H9 (cell line): ENCODE measurements at regions not wholly inside any gene's neighbourhood (a gene's known extent, or its start where the extent isn't known, plus 50 kb on each side); places are given as distances from the start of the nearest gene placed in this dataset.

Experiments
- DNase-seq: peaks from one replicate; pipeline ENCODE4 v3.0.0-alpha.2; 2017
- H2AFZ ChIP-seq: one replicate; pipeline ENCODE4 v1.6.1; 2013; ENCODE audit warnings: mild to moderate bottlenecking, low read length, control low read depth, moderate library complexity
- H2AK5ac ChIP-seq: 2 replicates; pipeline ENCODE4 v1.6.1; 2013; ENCODE audit warnings: low read length, control low read depth, mixed read lengths; ENCODE audit not compliant: insufficient read length
- H2BK120ac ChIP-seq: one replicate; pipeline ENCODE4 v1.6.1; 2013; ENCODE audit warnings: low read depth, mild to moderate bottlenecking, low read length, control low read depth, inconsistent platforms; ENCODE audit not compliant: poor library complexity, severe bottlenecking
- H2BK12ac ChIP-seq: 2 replicates; pipeline ENCODE4 v1.6.1; 2013; ENCODE audit warnings: low read length, control low read depth, mixed read lengths, low read depth; ENCODE audit not compliant: insufficient read length
- H2BK15ac ChIP-seq: 2 replicates; pipeline ENCODE4 v1.6.1; 2013; ENCODE audit warnings: low read depth, low read length, control low read depth
- H2BK20ac ChIP-seq: one replicate; pipeline ENCODE4 v1.6.1; 2013; ENCODE audit warnings: low read depth, mild to moderate bottlenecking, low read length, control low read depth, inconsistent platforms; ENCODE audit not compliant: poor library complexity, severe bottlenecking
- H2BK5ac ChIP-seq: 2 replicates; pipeline ENCODE4 v1.6.1; 2013; ENCODE audit warnings: low read length, control low read depth, mixed read lengths; ENCODE audit not compliant: insufficient read length
- H3K14ac ChIP-seq: 2 replicates; pipeline ENCODE4 v1.6.1; 2013; ENCODE audit warnings: low read length, control low read depth; ENCODE audit not compliant: insufficient read depth
- H3K18ac ChIP-seq: 2 replicates; pipeline ENCODE4 v1.6.1; 2013; ENCODE audit warnings: low read depth, mild to moderate bottlenecking, mixed read lengths, low read length, control low read depth; ENCODE audit not compliant: insufficient read length
- H3K23ac ChIP-seq: 2 replicates; pipeline ENCODE4 v1.6.1; 2013; ENCODE audit warnings: low read length, control low read depth, mixed read lengths, low read depth; ENCODE audit not compliant: insufficient read length
- H3K23me2 ChIP-seq: 2 replicates; pipeline ENCODE4 v1.6.1; 2013; ENCODE audit warnings: low read depth, mild to moderate bottlenecking, mixed read lengths, low read length, control low read depth; ENCODE audit not compliant: insufficient read length, poor library complexity, severe bottlenecking
- H3K27ac ChIP-seq: 2 replicates; pipeline ENCODE4 v1.5.1; 2013; ENCODE audit warnings: low read length, control low read depth, mixed read lengths, low read depth; ENCODE audit not compliant: insufficient read length
- H3K27me3 ChIP-seq: 2 replicates; pipeline ENCODE4 v1.6.1; 2013; ENCODE audit warnings: low read length, control low read depth, inconsistent platforms; ENCODE audit not compliant: insufficient read depth
- H3K4ac ChIP-seq: 2 replicates; pipeline ENCODE4 v1.6.1; 2013; ENCODE audit warnings: low read depth, mild to moderate bottlenecking, control low read depth, inconsistent platforms, low read length, moderate library complexity
- H3K4me1 ChIP-seq: 2 replicates; pipeline ENCODE4 v1.6.1; 2013; ENCODE audit warnings: low read length, control low read depth, inconsistent platforms; ENCODE audit not compliant: insufficient read depth
- H3K4me2 ChIP-seq: 2 replicates; pipeline ENCODE4 v1.6.1; 2013; ENCODE audit warnings: low read length, control low read depth, mixed read lengths; ENCODE audit not compliant: insufficient read length, insufficient read depth
- H3K56ac ChIP-seq: 2 replicates; pipeline ENCODE4 v1.6.1; 2013; ENCODE audit warnings: low read depth, mild to moderate bottlenecking, mixed read lengths, low read length, control low read depth; ENCODE audit not compliant: insufficient read length
- H3K79me1 ChIP-seq: 2 replicates; pipeline ENCODE4 v1.6.1; 2013; ENCODE audit warnings: low read depth, mild to moderate bottlenecking, moderate library complexity, low read length, control low read depth, inconsistent platforms; ENCODE audit not compliant: insufficient read depth, poor library complexity, severe bottlenecking
- H3K79me2 ChIP-seq: 2 replicates; pipeline ENCODE4 v1.6.1; 2013; ENCODE audit warnings: low read length, control low read depth, inconsistent platforms; ENCODE audit not compliant: insufficient read depth
- H3K9ac ChIP-seq: 2 replicates; pipeline ENCODE4 v1.6.1; 2013; ENCODE audit warnings: low read length, control low read depth, mixed read lengths; ENCODE audit not compliant: insufficient read length; ENCODE audit errors: extremely low read depth
- H3K9me3 ChIP-seq: one replicate; pipeline ENCODE4 v1.6.1; 2013; ENCODE audit warnings: low read depth, low read length, inconsistent platforms; ENCODE audit not compliant: control insufficient read depth
- H3T11ph ChIP-seq: one replicate; pipeline ENCODE4 v1.6.1; 2013; ENCODE audit warnings: mild to moderate bottlenecking, low read length, control low read depth, inconsistent platforms
- H4K20me1 ChIP-seq: one replicate; pipeline ENCODE4 v1.6.1; 2013; ENCODE audit not compliant: control insufficient read depth, insufficient read length, insufficient read depth
- H4K5ac ChIP-seq: 2 replicates; pipeline ENCODE4 v1.6.1; 2013; ENCODE audit warnings: low read depth, mild to moderate bottlenecking, mixed read lengths, low read length, control low read depth; ENCODE audit not compliant: insufficient read length
- H4K8ac ChIP-seq: replicated peaks from 2 replicates; pipeline ENCODE4 v1.6.1; 2013; ENCODE audit warnings: low read length, control low read depth, mixed read lengths, low read depth; ENCODE audit not compliant: insufficient read length
- H4K91ac ChIP-seq: 2 replicates; pipeline ENCODE4 v1.6.1; 2013; ENCODE audit warnings: low read depth, mild to moderate bottlenecking, moderate library complexity, mixed read lengths, low read length, control low read depth; ENCODE audit not compliant: insufficient read length
- H3K27ac Mint-ChIP-seq, 3 experiments: 2 replicates in 2 of 3; 3 replicates in 1 of 3; pipeline ENCODE4 v1.8.0; 2020 to 2021; ENCODE audit warnings: mixed read lengths in 3 of 3, mild to moderate bottlenecking in 1 of 3, moderate library complexity in 1 of 3
- H3K27me3 Mint-ChIP-seq: 2 replicates; pipeline ENCODE4 v1.8.0; 2021; ENCODE audit warnings: low read depth, mild to moderate bottlenecking, moderate library complexity, mixed read lengths
- H3K36me3 Mint-ChIP-seq, 3 experiments: 2 replicates in 2 of 3; 3 replicates in 1 of 3; pipeline ENCODE4 v1.8.0; 2020 to 2021; ENCODE audit warnings: low read depth in 3 of 3, mixed read lengths in 3 of 3; ENCODE audit not compliant: insufficient read depth in 1 of 3
- H3K4me1 Mint-ChIP-seq, 2 experiments: 2 replicates each; pipeline ENCODE4 v1.8.0; 2020; ENCODE audit warnings: mixed read lengths in 2 of 2
- H3K4me3 Mint-ChIP-seq, 2 experiments: 2 replicates in 1 of 2; 3 replicates in 1 of 2; pipeline ENCODE4 v1.8.0; 2020 to 2021; ENCODE audit warnings: mild to moderate bottlenecking in 2 of 2, mixed read lengths in 2 of 2, moderate library complexity in 1 of 2
- H3K9me3 Mint-ChIP-seq, 2 experiments: 2 replicates in 1 of 2; 3 replicates in 1 of 2; pipeline ENCODE4 v1.8.0; 2020; ENCODE audit warnings: mild to moderate bottlenecking in 2 of 2, mixed read lengths in 2 of 2, moderate library complexity in 1 of 2
- CTCF ChIP-seq: fragments of 200-600 bp; sonication (generic); conservative IDR thresholded peaks from 3 replicates; pipeline ENCODE4 v1.8.0; 2021; ENCODE audit warnings: antibody characterized with exemption, mild to moderate bottlenecking
- WGBS: extraction: QIAGEN DNeasy Blood & Tissue Kit; methylation state at CpG from one replicate; pipeline ENCODE4 v1.1.7; 2013; ENCODE audit warnings: missing lambda C conversion rate, low lambda C conversion rate, mixed read lengths; ENCODE audit not compliant: insufficient read length; ENCODE audit errors: extremely low coverage; 5-methylcytosine and 5-hydroxymethylcytosine counted together

GRCh38 chr5:112555197-112555596 lies 136.1 kb upstream of the EPB41L4A start:
- Histone ChIP-seq H2AK5ac (no peak overlapping the region), H4K20me1 (no peaks in the 10 kb centered on the region)
- H3K4me1 Mint-ChIP-seq = no peaks in the 10 kb centered on the region

More at GRCh38 chr5:112555197-112555596, 136.1 kb upstream of the EPB41L4A start:
- no peak overlapping the region for H4K91ac ChIP-seq
- Mint-ChIP-seq H3K36me3 (no peaks in the 10 kb centered on the region), H3K9me3 (peaks cover 0 to 2% of the 10 kb centered on the region in 2 experiments; a peak in 1 of 5 replicates), H3K27ac (no peak overlapping the region), H3K27me3 (no peaks in the 10 kb centered on the region; the same call in 1 of the 2 replicates), H3K4me3 (no peak overlapping the region)
- H3K4ac ChIP-seq = no peak overlapping the region
- no peaks in the 10 kb centered on the region for H3K79me2 ChIP-seq
- H3K27me3 ChIP-seq = no peaks in the 10 kb centered on the region
- no peak overlapping the region for H2BK5ac ChIP-seq
- no peak overlapping the region for H2AFZ ChIP-seq
- no peaks in the 10 kb centered on the region for H3K9me3 ChIP-seq
- no peak overlapping the region for H2BK12ac ChIP-seq
- no peak overlapping the region for H3T11ph ChIP-seq
- H2BK20ac ChIP-seq = no peak overlapping the region
- no peaks in the 10 kb centered on the region for H3K23me2 ChIP-seq
- H3K23ac ChIP-seq = no peak overlapping the region
- no peak overlapping the region for H3K9ac ChIP-seq
- no peak overlapping the region for H4K8ac ChIP-seq
- H3K14ac ChIP-seq = no peak overlapping the region
- WGBS = no CpG with 5 or more reads among the region's 2 CpGs
- no peak overlapping the region for H3K4me2 ChIP-seq
- no peak overlapping the region for H4K5ac ChIP-seq
- H2BK15ac ChIP-seq = no peak overlapping the region
- no peak for TF ChIP-seq CTCF
- no peak overlapping the region for H3K56ac ChIP-seq
- no peak overlapping the region for H3K18ac ChIP-seq
- no peak overlapping the region for H3K27ac ChIP-seq
- H2BK120ac ChIP-seq = no peak overlapping the region
- H3K4me1 ChIP-seq = no peaks in the 10 kb centered on the region
- H3K79me1 ChIP-seq = no peaks in the 10 kb centered on the region
- no peak for DNase-seq
